OCI-LY1 (cell line): ENCODE measurements at regions not wholly inside any gene's neighbourhood (a gene's known extent, or its start where the extent isn't known, plus 50 kb on each side); places are given as distances from the start of the nearest gene placed in this dataset.

Source experiments
- CTCF ChIP-seq: fragments of 200-600 bp; sonication (generic), shearing (Covaris generic); IDR thresholded peaks from 2 replicates; pipeline ENCODE4 v1.5.1; 2017; ENCODE audit warnings: mild to moderate bottlenecking, antibody characterized with exemption, low read length, moderate library complexity, mixed read lengths
- EZH2 ChIP-seq: fragments of 200-600 bp; sonication (generic), shearing (Covaris generic); IDR thresholded peaks from 2 replicates; pipeline ENCODE4 v1.8.0; 2017; ENCODE audit warnings: borderline replicate concordance, mixed run types, mild to moderate bottlenecking, antibody characterized with exemption, low read length, moderate library complexity, mixed read lengths

DNA sequence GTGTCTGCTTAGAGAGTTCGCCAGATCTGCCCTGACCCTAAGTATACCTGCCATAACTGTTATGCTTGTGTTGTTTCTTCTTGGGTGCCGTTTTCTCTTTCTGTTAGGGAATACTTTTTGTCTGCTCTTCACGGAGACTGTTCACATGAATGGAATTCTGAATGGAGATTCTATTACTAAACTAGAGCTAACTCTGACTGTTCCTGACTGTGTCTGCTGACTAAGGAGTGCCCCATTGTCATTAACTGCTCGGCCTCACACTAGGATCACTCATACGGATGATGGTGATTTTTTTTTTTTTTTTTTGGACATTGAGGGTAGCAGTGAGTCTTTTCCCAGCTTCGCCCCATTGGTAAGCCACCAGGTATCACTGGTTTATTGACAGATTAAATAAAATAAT is 104.8 kb upstream of the SLC8A1 start:
- TF ChIP-seq EZH2 (no peak), CTCF (no peak)
